Fibroblast of lung (primary cell): ENCODE measurements at regions not wholly inside any gene's neighbourhood (a gene's known extent, or its start where the extent isn't known, plus 50 kb on each side); places are given as distances from the start of the nearest gene placed in this dataset.

Experiments used
- EZH2 ChIP-seq: IDR thresholded peaks from 2 replicates; pipeline ENCODE4 v1.5.1; 2012; ENCODE audit warnings: low read length, control low read depth, mild to moderate bottlenecking; ENCODE audit errors: missing control alignments
- TF ChIP-seq, protein P1 (sequence below), 2 donors: IDR thresholded peaks in 1 of 2; conservative IDR thresholded peaks in 1 of 2; 1 replicate in 1 of 2; 2 replicates in 1 of 2; pipeline ENCODE4 v1.5.1; 2011 to 2012; ENCODE audit warnings: low read length in 2 of 2, control low read depth in 1 of 2, inconsistent platforms in 1 of 2, low read depth in 1 of 2, mild to moderate bottlenecking in 1 of 2

DNA sequence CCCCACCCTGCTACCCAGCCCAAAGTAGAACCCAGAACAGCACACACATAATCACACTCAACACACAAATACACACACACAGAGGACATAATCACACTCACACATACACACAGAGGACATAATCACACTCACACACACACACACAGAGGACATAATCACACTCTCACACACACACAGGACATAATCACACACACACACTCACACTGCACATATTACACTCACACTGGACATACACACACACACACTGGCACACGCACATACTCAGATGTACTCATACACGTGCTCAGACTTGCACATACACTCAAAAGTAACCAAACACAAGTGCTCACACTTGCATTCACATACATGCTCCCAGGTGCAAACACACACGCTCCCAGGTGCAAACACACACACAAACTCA, 54.3 kb upstream of the CAMK1G start:
- TF ChIP-seq, protein P1, sequence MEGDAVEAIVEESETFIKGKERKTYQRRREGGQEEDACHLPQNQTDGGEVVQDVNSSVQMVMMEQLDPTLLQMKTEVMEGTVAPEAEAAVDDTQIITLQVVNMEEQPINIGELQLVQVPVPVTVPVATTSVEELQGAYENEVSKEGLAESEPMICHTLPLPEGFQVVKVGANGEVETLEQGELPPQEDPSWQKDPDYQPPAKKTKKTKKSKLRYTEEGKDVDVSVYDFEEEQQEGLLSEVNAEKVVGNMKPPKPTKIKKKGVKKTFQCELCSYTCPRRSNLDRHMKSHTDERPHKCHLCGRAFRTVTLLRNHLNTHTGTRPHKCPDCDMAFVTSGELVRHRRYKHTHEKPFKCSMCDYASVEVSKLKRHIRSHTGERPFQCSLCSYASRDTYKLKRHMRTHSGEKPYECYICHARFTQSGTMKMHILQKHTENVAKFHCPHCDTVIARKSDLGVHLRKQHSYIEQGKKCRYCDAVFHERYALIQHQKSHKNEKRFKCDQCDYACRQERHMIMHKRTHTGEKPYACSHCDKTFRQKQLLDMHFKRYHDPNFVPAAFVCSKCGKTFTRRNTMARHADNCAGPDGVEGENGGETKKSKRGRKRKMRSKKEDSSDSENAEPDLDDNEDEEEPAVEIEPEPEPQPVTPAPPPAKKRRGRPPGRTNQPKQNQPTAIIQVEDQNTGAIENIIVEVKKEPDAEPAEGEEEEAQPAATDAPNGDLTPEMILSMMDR (conservative IDR thresholded peaks at IDR 0.05 in 1 of 2, IDR thresholded peaks at IDR 0.05 in 1 of 2; ENCODE audit: low read depth in 1 of 2, low read length in 2 of 2) = no peak
- TF ChIP-seq EZH2 = no peak
